Chondrocyte (in vitro differentiated cells): ENCODE measurements at regions not wholly inside any gene's neighbourhood (a gene's known extent, or its start where the extent isn't known, plus 50 kb on each side); places are given as distances from the start of the nearest gene placed in this dataset.
"Not testable (repeated sequence)": the region's sequence is repeated elsewhere in the genome, so short reads cannot be mapped to it uniquely, and the experiment has no call there.

Experiments
- DNase-seq: peaks from one replicate; pipeline ENCODE4 v3.0.0; 2021; ENCODE audit warnings: mixed read lengths, low spot score
- H3K27ac Mint-ChIP-seq: one replicate; pipeline ENCODE4 v1.8.0; 2021; ENCODE audit warnings: mild to moderate bottlenecking, moderate library complexity, mixed read lengths; ENCODE audit not compliant: unreplicated experiment
- H3K27me3 Mint-ChIP-seq: 2 replicates; pipeline ENCODE4 v1.8.0; 2021; ENCODE audit warnings: low read depth, mixed read lengths
- H3K36me3 Mint-ChIP-seq: 2 replicates; pipeline ENCODE4 v1.8.0; 2021; ENCODE audit warnings: low read depth, mixed read lengths
- H3K4me1 Mint-ChIP-seq: 2 replicates; pipeline ENCODE4 v1.8.0; 2021; ENCODE audit warnings: low read depth, mild to moderate bottlenecking, mixed read lengths
- H3K4me3 Mint-ChIP-seq: one replicate; pipeline ENCODE4 v1.8.0; 2021; ENCODE audit warnings: mild to moderate bottlenecking, moderate library complexity, mixed read lengths; ENCODE audit not compliant: unreplicated experiment
- H3K9me3 Mint-ChIP-seq: 2 replicates; pipeline ENCODE4 v1.8.0; 2021; ENCODE audit warnings: low read depth, mixed read lengths
- CTCF ChIP-seq: fragments of 200-600 bp; sonication (generic); IDR thresholded peaks from 2 replicates; pipeline ENCODE4 v1.5.0; 2021; ENCODE audit warnings: antibody characterized with exemption, mild to moderate bottlenecking, moderate library complexity

- Mint-ChIP-seq H3K9me3 (peaks cover 52% of the 10 kb centered on the region), H3K27ac (no peak overlapping the region), H3K27me3 (no peaks in the 10 kb centered on the region), H3K36me3 (no peaks in the 10 kb centered on the region), H3K4me3 (no peak overlapping the region), H3K4me1 (no peaks in the 10 kb centered on the region)
- no peak for DNase-seq
- TF ChIP-seq CTCF = no peak
These were observed 361.6 kb downstream of the FAM72C start for GRCh38 chr1:143610196-143610595.

DNA sequence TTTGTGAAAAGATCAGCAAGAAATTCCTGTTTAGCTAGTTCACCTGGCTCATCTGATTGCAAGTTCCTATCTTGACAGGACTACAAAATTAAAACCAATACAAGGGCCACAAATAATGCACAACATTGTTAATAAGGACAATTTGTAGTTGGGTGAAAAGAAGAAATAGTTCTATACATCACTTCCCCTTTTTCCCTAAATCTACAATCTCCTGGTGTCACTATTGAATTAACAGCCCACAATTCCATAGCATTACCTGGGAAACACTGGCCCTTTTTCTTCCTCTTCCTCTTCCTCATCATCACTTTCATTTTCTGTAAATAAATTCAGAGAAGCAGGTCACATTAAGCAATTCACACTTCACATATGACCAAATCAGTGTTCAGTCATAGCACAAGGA lies 366.9 kb downstream of the FAM72C start:
- H3K4me1 Mint-ChIP-seq = no peaks in the 10 kb centered on the region
- H3K27me3 Mint-ChIP-seq = no peaks in the 10 kb centered on the region
- DNase-seq = no peak
- H3K4me3 Mint-ChIP-seq = no peak overlapping the region
- TF ChIP-seq CTCF = no peak
- no peaks in the 10 kb centered on the region for H3K36me3 Mint-ChIP-seq
- peaks cover 61% of the 10 kb centered on the region for H3K9me3 Mint-ChIP-seq
- H3K27ac Mint-ChIP-seq = no peak overlapping the region

DNA sequence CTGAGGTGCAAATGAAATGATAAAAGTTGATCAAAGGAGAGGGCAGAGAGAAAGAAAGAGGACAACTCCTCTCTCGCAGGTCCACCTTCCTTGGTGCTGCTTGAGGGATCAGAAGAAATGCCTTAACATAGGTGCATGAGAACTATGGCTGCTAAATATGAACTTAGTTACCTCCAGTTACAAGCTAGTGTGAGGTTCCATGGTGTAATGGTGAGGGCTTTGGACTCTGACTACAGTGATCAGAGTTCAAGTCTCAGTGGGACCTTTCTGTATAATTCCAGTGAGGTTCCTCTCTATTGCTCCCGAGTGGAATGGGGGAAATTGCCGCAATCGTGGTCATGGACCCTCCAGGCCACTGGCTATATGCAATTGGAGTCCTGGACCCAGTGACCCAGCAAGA lies 387.3 kb downstream of the FAM72C start:
- Mint-ChIP-seq H3K36me3 (no peaks in the 10 kb centered on the region), H3K9me3 (peaks cover 56% of the 10 kb centered on the region), H3K27me3 (no peaks in the 10 kb centered on the region), H3K4me1 (no peaks in the 10 kb centered on the region), H3K4me3 (no peak overlapping the region), H3K27ac (no peak overlapping the region)
- no peak for TF ChIP-seq CTCF
- DNase-seq = no peak

DNA sequence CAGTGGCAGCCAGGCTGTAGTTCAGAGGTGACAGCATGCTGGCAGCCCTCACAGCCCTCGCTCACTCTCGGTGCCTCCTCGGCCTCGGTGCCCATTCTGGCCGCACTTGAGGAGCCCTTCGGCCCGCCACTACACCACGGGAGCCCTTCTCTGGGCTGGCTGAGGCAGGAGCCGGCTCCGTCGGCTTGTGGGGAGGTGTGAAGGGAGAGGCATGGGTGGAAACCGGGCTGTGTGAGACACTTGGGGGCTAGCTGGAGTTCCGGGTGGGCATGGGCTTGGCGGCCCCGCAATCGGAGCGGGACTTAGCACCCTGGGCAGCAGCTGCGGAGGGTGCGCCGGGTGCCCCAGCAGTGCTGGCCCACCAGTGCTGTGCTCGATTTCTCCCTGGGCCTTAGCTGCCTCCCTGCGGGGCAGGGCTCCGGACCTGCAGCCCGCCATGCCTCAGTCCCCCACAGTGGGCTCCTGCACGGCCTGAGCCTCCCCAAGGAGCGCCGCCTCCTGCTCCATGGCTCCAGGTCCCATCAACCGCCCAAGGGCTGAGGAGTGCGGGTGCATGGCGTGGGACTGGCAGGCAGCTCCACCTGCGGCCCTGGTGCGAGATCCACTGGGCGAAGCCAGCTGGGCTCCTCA lies 396.8 kb downstream of the FAM72C start:
- Mint-ChIP-seq H3K9me3 (peaks cover 64% of the 10 kb centered on the region), H3K36me3 (no peaks in the 10 kb centered on the region), H3K27ac (no peak overlapping the region), H3K27me3 (no peaks in the 10 kb centered on the region), H3K4me3 (no peak overlapping the region), H3K4me1 (no peaks in the 10 kb centered on the region)
- no peak for TF ChIP-seq CTCF
- no peak for DNase-seq

- not testable (repeated sequence) for DNase-seq, H3K36me3 Mint-ChIP-seq, H3K27me3 Mint-ChIP-seq, H3K4me3 Mint-ChIP-seq, H3K4me1 Mint-ChIP-seq, H3K27ac Mint-ChIP-seq
- peaks cover 64% of the 10 kb centered on the region for H3K9me3 Mint-ChIP-seq
These were observed 399.1 kb downstream of the FAM72C start for GRCh38 chr1:143572661-143573060.

DNA sequence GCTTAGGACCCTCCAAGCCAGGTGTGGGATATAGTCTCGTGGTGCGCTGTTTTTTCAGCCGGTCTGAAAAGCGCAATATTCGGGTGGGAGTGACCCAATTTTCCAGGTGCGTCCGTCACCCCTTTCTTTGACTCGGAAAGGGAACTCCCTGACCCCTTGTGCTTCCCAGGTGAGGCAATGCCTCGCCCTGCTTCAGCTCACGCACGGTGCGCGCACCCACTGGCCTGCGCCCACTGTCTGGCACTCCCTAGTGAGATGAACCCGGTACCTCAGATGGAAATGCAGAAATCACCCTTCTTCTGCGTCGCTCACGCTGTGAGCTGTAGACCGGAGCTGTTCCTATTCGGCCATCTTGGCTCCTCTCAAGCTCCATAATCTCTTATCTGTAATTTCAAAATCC lies 408.0 kb downstream of the FAM72C start:
- not testable (repeated sequence) for H3K4me3 Mint-ChIP-seq, DNase-seq, H3K36me3 Mint-ChIP-seq, H3K27me3 Mint-ChIP-seq, H3K4me1 Mint-ChIP-seq, H3K27ac Mint-ChIP-seq
- peaks cover 32% of the 10 kb centered on the region for H3K9me3 Mint-ChIP-seq
